K562 (cell line): ENCODE measurements at regions not wholly inside any gene's neighbourhood (a gene's known extent, or its start where the extent isn't known, plus 50 kb on each side); places are given as distances from the start of the nearest gene placed in this dataset.

Experiments used
- BCOR ChIP-seq: fragments of 450-650 bp; IDR thresholded peaks from 2 replicates; pipeline ENCODE4 v1.6.1; 2016
- CREB1 ChIP-seq, 2 experiments: sonication (generic) in 1 of 2; formaldehyde crosslinking in 1 of 2; IDR thresholded peaks; 2 replicates each; pipeline versions ENCODE4 v1.6.1 to v1.8.0; 2012 to 2022; ENCODE audit warnings: inconsistent platforms in 1 of 2, mild to moderate bottlenecking in 1 of 2, missing genetic modification reagents in 1 of 2, moderate library complexity in 1 of 2
- KAT2B ChIP-seq: IDR thresholded peaks from one replicate; pipeline ENCODE4 v1.6.1; 2012; ENCODE audit warnings: low read depth, mild to moderate bottlenecking, control low read depth, inconsistent platforms, low read length, moderate library complexity
- KLF1 ChIP-seq: fragments of 450-650 bp; IDR thresholded peaks from 2 replicates; pipeline ENCODE4 v1.6.1; 2016; ENCODE audit warnings: missing genetic modification characterization, missing compliant biosample characterization
- MAX ChIP-seq: sonication (generic); formaldehyde crosslinking; IDR thresholded peaks from 2 replicates; pipeline ENCODE4 v1.9.0; 2022; ENCODE audit warnings: mild to moderate bottlenecking, missing genetic modification reagents
- MLLT1 ChIP-seq, 2 experiments: fragments of 450-650 bp; IDR thresholded peaks; 2 replicates each; pipeline ENCODE4 v1.6.1; 2016
- PREB ChIP-seq: sonication (generic); formaldehyde crosslinking; IDR thresholded peaks from 2 replicates; pipeline ENCODE4 v1.8.1; 2023; ENCODE audit warnings: mild to moderate bottlenecking, missing genetic modification reagents
- SIN3B ChIP-seq: fragments of 450-650 bp; IDR thresholded peaks from 2 replicates; pipeline ENCODE4 v1.6.1; 2017; ENCODE audit warnings: low read depth, mild to moderate bottlenecking, moderate library complexity
- TBL1XR1 ChIP-seq, 2 experiments: IDR thresholded peaks; 2 replicates each; pipeline ENCODE4 v1.6.1; 2012; ENCODE audit warnings: improper control_type of control experiment in 2 of 2, low read length in 2 of 2, mild to moderate bottlenecking in 1 of 2
- TCFL5 ChIP-seq: fragments of 250-450 bp; sonication (Bioruptor Pico); conservative IDR thresholded peaks from 2 replicates; pipeline ENCODE4 v1.6.1; 2021; ENCODE audit warnings: mild to moderate bottlenecking, moderate library complexity, matching md5 sums
- USF1 ChIP-seq: sonication (generic); formaldehyde crosslinking; IDR thresholded peaks from 2 replicates; pipeline ENCODE4 v1.9.0; 2022; ENCODE audit warnings: mild to moderate bottlenecking, missing genetic modification reagents
- USF2 ChIP-seq: sonication (generic); formaldehyde crosslinking; IDR thresholded peaks from 2 replicates; pipeline ENCODE4 v1.5.0; 2020; ENCODE audit warnings: missing genetic modification reagents
- ZNF512 ChIP-seq: IDR thresholded peaks from 2 replicates; pipeline ENCODE4 v1.6.1; 2016; ENCODE audit warnings: missing genetic modification characterization, missing compliant biosample characterization

GRCh38 chr9:129464972-129465833 lies 155.7 kb downstream of the C9orf50 start (continued):
- peak; percentile 55; the same call in 1 of the 2 replicates for TF ChIP-seq USF2 (CRISPR knock-in tag)
- no peak for TF ChIP-seq ZNF512 (tag)
- TF ChIP-seq SIN3B = no peak
- 0 out of 2 replicates have a peak, but pooled peaks have one; percentile 39 for TF ChIP-seq MAX (CRISPR knock-in tag)
- TF ChIP-seq MLLT1 (IDR thresholded peaks at IDR 0.05) = no peak
- no peak for TF ChIP-seq KLF1 (tag)
- TF ChIP-seq TCFL5 = no peak
- TF ChIP-seq KAT2B = no peak
- TF ChIP-seq BCOR = peak; percentile 82; the same call in 1 of the 2 replicates
- TF ChIP-seq PREB = no peak
- peak; percentile 59 for TF ChIP-seq USF1 (CRISPR knock-in tag)
- no peak for TF ChIP-seq TBL1XR1 (IDR thresholded peaks at IDR 0.05; ENCODE audit: low read length in 2 of 2)
- no peak for TF ChIP-seq CREB1 (IDR thresholded peaks at IDR 0.05)
- no peak for TF ChIP-seq CREB1 (CRISPR knock-in tag; IDR thresholded peaks at IDR 0.05)
